Neuronal stem cell (in vitro differentiated cells): ENCODE measurements at regions not wholly inside any gene's neighbourhood (a gene's known extent, or its start where the extent isn't known, plus 50 kb on each side); places are given as distances from the start of the nearest gene placed in this dataset.

ENCODE experiments used
- DNase-seq: peaks from one replicate; pipeline ENCODE4 v3.0.0-alpha.2; 2013; ENCODE audit warnings: low spot score
- H2AFZ ChIP-seq: one replicate; pipeline ENCODE4 v1.6.1; 2013; ENCODE audit warnings: mild to moderate bottlenecking, low read length, inconsistent platforms
- H2AK5ac ChIP-seq: 2 replicates; pipeline ENCODE4 v1.6.1; 2013; ENCODE audit warnings: low read depth, mild to moderate bottlenecking, inconsistent platforms, low read length, moderate library complexity, mixed read lengths
- H2BK120ac ChIP-seq: 2 replicates; pipeline ENCODE4 v1.6.1; 2013; ENCODE audit warnings: low read depth, mild to moderate bottlenecking, inconsistent platforms, low read length, moderate library complexity, mixed read lengths
- H2BK12ac ChIP-seq: one replicate; pipeline ENCODE4 v1.6.1; 2013; ENCODE audit warnings: low read length, inconsistent platforms
- H2BK15ac ChIP-seq: 2 replicates; pipeline ENCODE4 v1.6.1; 2013; ENCODE audit warnings: mild to moderate bottlenecking, low read length, inconsistent platforms, mixed read lengths
- H2BK5ac ChIP-seq: one replicate; pipeline ENCODE4 v1.6.1; 2013; ENCODE audit warnings: inconsistent platforms, mild to moderate bottlenecking, low read length, moderate library complexity
- H3K14ac ChIP-seq: one replicate; pipeline ENCODE4 v1.6.1; 2013; ENCODE audit warnings: low read length, inconsistent platforms
- H3K18ac ChIP-seq: 2 replicates; pipeline ENCODE4 v1.6.1; 2013; ENCODE audit warnings: low read length, inconsistent platforms
- H3K23ac ChIP-seq: 2 replicates; pipeline ENCODE4 v1.6.1; 2013; ENCODE audit warnings: low read depth, mild to moderate bottlenecking, mixed read lengths, low read length, inconsistent platforms; ENCODE audit not compliant: poor library complexity
- H3K27ac ChIP-seq: replicated peaks from 3 replicates; pipeline ENCODE4 v1.5.1; 2013; ENCODE audit warnings: low read length, inconsistent platforms
- H3K27me3 ChIP-seq, 3 experiments: 2 replicates each; pipeline ENCODE4 v1.6.1; 2013; ENCODE audit warnings: low read length in 3 of 3, mild to moderate bottlenecking in 2 of 3, inconsistent platforms in 1 of 3, low read depth in 1 of 3, mixed read lengths in 1 of 3, moderate library complexity in 1 of 3; ENCODE audit not compliant: control insufficient read depth in 3 of 3, insufficient read depth in 3 of 3
- H3K36me3 ChIP-seq, 2 donors: replicated peaks in 1 of 2; 2 replicates each; pipeline ENCODE4 v1.6.1; 2013; ENCODE audit warnings: low read length in 2 of 2; ENCODE audit not compliant: control insufficient read depth in 2 of 2, insufficient read depth in 2 of 2
- H3K4ac ChIP-seq: 2 replicates; pipeline ENCODE4 v1.6.1; 2013; ENCODE audit warnings: inconsistent platforms, mild to moderate bottlenecking, low read length, moderate library complexity
- H3K4me1 ChIP-seq, 2 donors: 1 replicate in 1 of 2; 2 replicates in 1 of 2; pipeline ENCODE4 v1.6.1; 2013; ENCODE audit warnings: low read length in 2 of 2, low read depth in 1 of 2; ENCODE audit not compliant: control insufficient read depth in 2 of 2, insufficient read depth in 1 of 2
- H3K4me2 ChIP-seq: one replicate; pipeline ENCODE4 v1.6.1; 2013; ENCODE audit warnings: mild to moderate bottlenecking, low read length, inconsistent platforms; ENCODE audit not compliant: insufficient read depth, poor library complexity, severe bottlenecking
- H3K4me3 ChIP-seq, 2 donors: 2 replicates each; pipeline ENCODE4 v1.5.1; 2013; ENCODE audit warnings: low read length in 2 of 2, mild to moderate bottlenecking in 2 of 2, inconsistent platforms in 1 of 2, moderate library complexity in 1 of 2
- H3K79me1 ChIP-seq: one replicate; pipeline ENCODE4 v1.6.1; 2013; ENCODE audit warnings: low read depth, mild to moderate bottlenecking, inconsistent platforms, low read length, moderate library complexity
- H3K9ac ChIP-seq: one replicate; pipeline ENCODE4 v1.6.1; 2013; ENCODE audit warnings: mild to moderate bottlenecking, low read depth, low read length, inconsistent platforms; ENCODE audit not compliant: poor library complexity
- H3K9me3 ChIP-seq, 2 donors: replicated peaks in 1 of 2; 2 replicates each; pipeline versions ENCODE3 to v1.6.1; 2013; ENCODE audit warnings: low read length in 2 of 2, mild to moderate bottlenecking in 2 of 2, inconsistent platforms in 1 of 2, low read depth in 1 of 2, mixed read lengths in 1 of 2, moderate library complexity in 1 of 2; ENCODE audit not compliant: control insufficient read depth in 2 of 2, insufficient read depth in 1 of 2
- H4K8ac ChIP-seq: one replicate; pipeline ENCODE4 v1.6.1; 2013; ENCODE audit warnings: low read depth, mild to moderate bottlenecking, inconsistent platforms, low read length, moderate library complexity
- H4K91ac ChIP-seq: one replicate; pipeline ENCODE4 v1.6.1; 2013; ENCODE audit warnings: low read length, low read depth, mild to moderate bottlenecking, inconsistent platforms; ENCODE audit not compliant: poor library complexity
- WGBS, 2 donors: extraction: QIAGEN DNeasy Blood & Tissue Kit; methylation state at CpG; one replicate each; pipeline ENCODE4 v1.1.7; 2013; ENCODE audit warnings: missing lambda C conversion rate in 2 of 2, mixed read lengths in 1 of 2; ENCODE audit not compliant: insufficient read length in 2 of 2, insufficient replicate concordance in 1 of 2; ENCODE audit errors: extremely low coverage in 2 of 2; 5-methylcytosine and 5-hydroxymethylcytosine counted together

DNA sequence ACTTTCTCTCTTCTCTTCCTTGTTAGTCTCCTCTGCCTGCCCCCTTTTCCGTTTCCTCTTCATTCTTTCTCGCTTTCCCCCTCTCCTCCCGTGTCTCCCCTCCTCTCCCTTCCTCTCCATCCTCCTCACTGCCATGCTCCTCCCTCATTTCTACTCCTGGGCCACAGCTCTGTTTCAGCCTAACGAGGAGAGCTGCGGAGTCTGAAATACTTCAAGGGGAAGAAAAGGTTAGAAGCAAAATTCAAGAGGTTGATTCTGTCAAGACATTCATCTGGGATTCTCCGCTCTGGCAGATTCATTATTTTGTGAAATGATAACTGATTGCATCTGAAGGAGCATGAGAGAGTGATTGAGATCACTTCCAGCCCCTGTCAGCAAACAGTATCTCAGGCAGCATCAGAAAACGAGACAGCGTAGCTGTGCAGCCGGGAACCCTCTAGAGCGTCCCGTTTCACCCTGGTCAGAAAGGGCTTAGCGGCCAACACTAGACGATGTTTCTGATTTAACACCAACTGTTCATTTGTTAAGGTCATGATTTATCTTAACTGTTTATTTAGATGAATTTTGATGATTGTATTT, 279.3 kb upstream of the B3GAT1 start:
- H2BK5ac ChIP-seq = no peak overlapping the region
- no peak overlapping the region for H2BK12ac ChIP-seq
- DNase-seq = no peak
- H3K14ac ChIP-seq = no peak overlapping the region
- H3K27ac ChIP-seq = no peak overlapping the region
- no peak overlapping the region for H3K9ac ChIP-seq
- no peak overlapping the region for H4K91ac ChIP-seq
- no peak overlapping the region for H2AK5ac ChIP-seq
- H3K4me3 ChIP-seq = no peak overlapping the region
- no peak overlapping the region for H2BK120ac ChIP-seq
- no peaks in the 10 kb centered on the region for H3K36me3 ChIP-seq
- no peak overlapping the region for H3K18ac ChIP-seq
- H2AFZ ChIP-seq = no peak overlapping the region
- WGBS, 2 donors = no CpG with 5 or more reads among the region's 13 CpGs
- peaks cover 0 to 1% of the 10 kb centered on the region in 2 donors for H3K4me1 ChIP-seq
- H3K79me1 ChIP-seq = no peaks in the 10 kb centered on the region
- no peak overlapping the region for H3K4me2 ChIP-seq
- no peaks in the 10 kb centered on the region for H3K9me3 ChIP-seq
- no peak overlapping the region for H3K4ac ChIP-seq
- H3K27me3 ChIP-seq = peaks cover 0 to 2% (median 0%) of the 10 kb centered on the region in 3 experiments
- no peak overlapping the region for H3K23ac ChIP-seq
- no peak overlapping the region for H4K8ac ChIP-seq
- no peak overlapping the region for H2BK15ac ChIP-seq

- no peaks in the 10 kb centered on the region for H3K36me3 ChIP-seq
- no peak overlapping the region for H4K91ac ChIP-seq
- H3K4me3 ChIP-seq = no peak overlapping the region
- no peak overlapping the region for H3K4me2 ChIP-seq
- no peak overlapping the region for H2BK12ac ChIP-seq
- no peak overlapping the region for H2BK15ac ChIP-seq
- H3K4me1 ChIP-seq = peaks cover 0 to 5% of the 10 kb centered on the region in 2 donors
- H3K79me1 ChIP-seq = no peaks in the 10 kb centered on the region
- WGBS, 2 donors = no CpG with 5 or more reads among the region's 2 CpGs
- DNase-seq = no peak
- no peak overlapping the region for H3K4ac ChIP-seq
- no peak overlapping the region for H3K9ac ChIP-seq
- peaks cover 0 to 2% (median 0%) of the 10 kb centered on the region in 3 experiments for H3K27me3 ChIP-seq
- H3K27ac ChIP-seq = no peak overlapping the region
- no peak overlapping the region for H3K18ac ChIP-seq
- H2AK5ac ChIP-seq = no peak overlapping the region
- H2BK5ac ChIP-seq = no peak overlapping the region
- no peaks in the 10 kb centered on the region for H3K9me3 ChIP-seq
- H2BK120ac ChIP-seq = no peak overlapping the region
- no peak overlapping the region for H3K23ac ChIP-seq
- no peak overlapping the region for H4K8ac ChIP-seq
- H2AFZ ChIP-seq = no peak overlapping the region
- no peak overlapping the region for H3K14ac ChIP-seq
Observed at GRCh38 chr11:134689886-134690285, 277.8 kb upstream of the B3GAT1 start.

DNA sequence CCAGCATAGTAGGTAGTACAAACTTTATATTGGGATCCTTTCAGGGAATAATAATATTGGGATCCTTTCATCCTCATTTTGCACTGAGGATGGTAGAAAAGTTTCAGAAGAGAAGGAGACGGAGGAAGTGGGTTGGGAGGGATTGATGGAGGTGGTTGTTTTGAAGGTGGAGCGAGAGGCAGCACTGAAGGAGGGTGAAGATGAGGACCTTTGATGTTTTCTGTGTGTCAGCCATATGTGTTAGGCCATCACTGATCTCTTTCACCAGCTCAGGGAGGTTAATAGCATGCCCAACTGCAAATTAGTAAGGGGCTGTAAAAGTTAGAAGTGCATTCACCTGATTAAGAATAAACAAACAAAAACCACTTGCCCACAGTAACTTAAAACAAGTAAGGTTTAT, 275.5 kb upstream of the B3GAT1 start:
- Histone ChIP-seq H2AK5ac (no peak overlapping the region), H3K4ac (no peak overlapping the region), H3K9ac (no peak overlapping the region), H3K27ac (no peak overlapping the region), H2BK15ac (no peak overlapping the region), H2AFZ (no peak overlapping the region), H4K8ac (no peak overlapping the region), H2BK12ac (no peak overlapping the region), H3K23ac (no peak overlapping the region), H2BK120ac (no peak overlapping the region), H3K9me3 (no peaks in the 10 kb centered on the region), H3K27me3 (peaks cover 0 to 4% (median 0%) of the 10 kb centered on the region in 3 experiments), H3K36me3 (no peaks in the 10 kb centered on the region), H3K18ac (no peak overlapping the region), H4K91ac (no peak overlapping the region), H3K4me3 (no peak overlapping the region), H3K79me1 (no peaks in the 10 kb centered on the region), H3K4me2 (no peak overlapping the region), H3K14ac (no peak overlapping the region), H2BK5ac (no peak overlapping the region), H3K4me1 (peaks cover 0 to 5% of the 10 kb centered on the region in 2 donors)
- DNase-seq = no peak
- WGBS, 2 donors = 100% methylated on average over 1 to 2 of the region's 2 CpGs

GRCh38 chr11:134686460-134687061, 274.5 kb upstream of the B3GAT1 start:
- H4K8ac ChIP-seq = no peak overlapping the region
- H2BK120ac ChIP-seq = no peak overlapping the region
- H3K4me1 ChIP-seq = peaks cover 0 to 5% of the 10 kb centered on the region in 2 donors
- H3K79me1 ChIP-seq = no peaks in the 10 kb centered on the region
- H3K14ac ChIP-seq = no peak overlapping the region
- H3K27me3 ChIP-seq = peaks cover 0 to 4% (median 0%) of the 10 kb centered on the region in 3 experiments
- no peak overlapping the region for H3K4me2 ChIP-seq
- no peak overlapping the region for H2BK15ac ChIP-seq
- no peak overlapping the region for H3K4ac ChIP-seq
- peak; percentile 12 for DNase-seq
- no peak overlapping the region for H4K91ac ChIP-seq
- H2BK5ac ChIP-seq = no peak overlapping the region
- H3K27ac ChIP-seq = no peak overlapping the region
- no peaks in the 10 kb centered on the region for H3K36me3 ChIP-seq
- no peak overlapping the region for H2BK12ac ChIP-seq
- WGBS, 2 donors = no CpG with 5 or more reads among the region's 6 CpGs
- no peak overlapping the region for H2AK5ac ChIP-seq
- no peak overlapping the region for H2AFZ ChIP-seq
- no peak overlapping the region for H3K18ac ChIP-seq
- no peak overlapping the region for H3K4me3 ChIP-seq
- H3K9me3 ChIP-seq = no peaks in the 10 kb centered on the region
- no peak overlapping the region for H3K9ac ChIP-seq
- no peak overlapping the region for H3K23ac ChIP-seq
